ENCODE measurements at regions not wholly inside any gene's neighbourhood (a gene's known extent, or its start where the extent isn't known, plus 50 kb on each side); places are given as distances from the start of the nearest gene placed in this dataset.
"Not testable (repeated sequence)": the region's sequence is repeated elsewhere in the genome, so short reads cannot be mapped to it uniquely, and the experiment has no call there.

DNA sequence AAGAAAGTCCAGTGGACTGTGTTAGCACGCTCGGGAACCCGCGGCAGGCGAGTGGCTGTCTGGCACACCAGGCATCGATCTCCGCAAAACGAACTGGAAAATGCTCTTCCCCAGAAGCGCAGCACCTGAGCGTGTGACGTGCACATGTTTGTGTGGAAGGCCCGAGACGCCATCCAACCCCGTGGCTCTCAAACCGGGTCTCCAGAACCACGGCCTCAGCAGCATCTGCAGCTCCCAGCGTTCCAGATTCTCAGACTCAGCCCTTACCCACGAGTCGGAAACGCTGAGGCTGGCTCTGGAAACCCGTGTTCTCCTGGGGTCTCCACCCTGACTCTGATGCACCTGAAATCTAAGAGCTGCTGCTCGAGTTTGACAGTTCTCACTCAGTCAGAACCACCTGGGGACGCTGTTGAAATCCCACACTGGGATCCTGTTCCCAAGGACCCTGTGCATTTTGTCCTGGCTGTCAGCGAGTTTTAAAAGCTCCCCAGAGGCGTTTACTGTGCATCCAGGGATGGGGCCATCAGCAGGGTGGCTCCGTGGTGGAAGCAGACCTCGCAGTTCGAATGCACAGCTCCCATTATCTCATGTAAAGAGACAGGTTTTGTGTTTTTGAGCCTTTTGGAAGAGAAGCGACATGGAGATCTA, 69.0 kb downstream of the DLL1 start:
- no peak overlapping the region for H3K27ac ChIP-seq
- H3K9me3 ChIP-seq, result no peaks in the 10 kb centered on the region
- TF ChIP-seq, protein P1, sequence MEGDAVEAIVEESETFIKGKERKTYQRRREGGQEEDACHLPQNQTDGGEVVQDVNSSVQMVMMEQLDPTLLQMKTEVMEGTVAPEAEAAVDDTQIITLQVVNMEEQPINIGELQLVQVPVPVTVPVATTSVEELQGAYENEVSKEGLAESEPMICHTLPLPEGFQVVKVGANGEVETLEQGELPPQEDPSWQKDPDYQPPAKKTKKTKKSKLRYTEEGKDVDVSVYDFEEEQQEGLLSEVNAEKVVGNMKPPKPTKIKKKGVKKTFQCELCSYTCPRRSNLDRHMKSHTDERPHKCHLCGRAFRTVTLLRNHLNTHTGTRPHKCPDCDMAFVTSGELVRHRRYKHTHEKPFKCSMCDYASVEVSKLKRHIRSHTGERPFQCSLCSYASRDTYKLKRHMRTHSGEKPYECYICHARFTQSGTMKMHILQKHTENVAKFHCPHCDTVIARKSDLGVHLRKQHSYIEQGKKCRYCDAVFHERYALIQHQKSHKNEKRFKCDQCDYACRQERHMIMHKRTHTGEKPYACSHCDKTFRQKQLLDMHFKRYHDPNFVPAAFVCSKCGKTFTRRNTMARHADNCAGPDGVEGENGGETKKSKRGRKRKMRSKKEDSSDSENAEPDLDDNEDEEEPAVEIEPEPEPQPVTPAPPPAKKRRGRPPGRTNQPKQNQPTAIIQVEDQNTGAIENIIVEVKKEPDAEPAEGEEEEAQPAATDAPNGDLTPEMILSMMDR (IDR thresholded peaks at IDR 0.05), result no peak
- TF ChIP-seq POLR2A (IDR thresholded peaks at IDR 0.05), result no peak
- no peaks in the 10 kb centered on the region for H3K27me3 ChIP-seq
- DNase-seq, result peak; percentile 15
- no peaks in the 10 kb centered on the region for H3K4me1 ChIP-seq
- 65 to 69% methylated on average over 28 to 29 of the region's 29 CpGs for WGBS, 2 donors
- no peak overlapping the region for H3K4me3 ChIP-seq
- intact Hi-C loops (cut with DNase I; ENCODE audit: low total_unique reads), result no loop called here
- H3K36me3 ChIP-seq (ENCODE audit: low read depth, missing control alignments), result no peaks in the 10 kb centered on the region

DNA sequence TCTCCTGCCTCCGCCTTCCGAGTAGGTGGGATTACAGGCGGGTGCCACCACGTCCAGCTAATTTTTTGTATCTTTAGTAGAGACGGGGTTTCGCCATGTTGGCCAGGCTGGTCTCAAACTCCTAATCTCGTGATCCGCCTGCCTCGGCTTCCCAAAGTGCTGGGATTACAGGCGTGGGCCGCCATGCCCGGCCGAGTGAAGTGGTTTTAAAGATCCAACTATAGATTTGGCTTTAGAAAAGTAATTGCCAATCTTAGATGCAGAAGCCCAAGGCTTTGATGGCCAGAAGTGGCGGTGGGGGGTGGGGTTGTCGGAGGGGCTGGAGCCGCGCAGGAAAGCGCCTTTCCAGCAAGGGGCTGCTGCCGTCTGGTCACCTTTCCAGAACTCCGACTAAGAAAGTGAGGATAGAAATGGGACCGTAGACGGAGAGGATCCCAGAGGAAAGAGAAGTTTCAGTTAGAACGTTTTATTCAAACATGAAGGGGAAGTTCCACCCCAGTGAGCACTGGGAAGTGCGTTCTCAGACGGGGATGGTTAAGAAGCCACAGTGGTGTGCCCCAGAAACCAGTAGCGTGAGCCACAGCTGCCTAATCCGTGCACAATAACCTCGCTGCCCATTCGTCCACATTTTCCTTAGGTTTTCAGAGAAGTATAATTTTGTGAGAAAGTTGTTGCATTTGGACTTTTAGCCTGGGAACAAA, 69.7 kb downstream of the DLL1 start:
- H3K4me3 ChIP-seq, result no peak overlapping the region
- 66 to 80% methylated on average over 29 of the region's 29 CpGs for WGBS, 2 donors
- no peak overlapping the region for H3K27ac ChIP-seq
- H3K36me3 ChIP-seq (ENCODE audit: low read depth, missing control alignments), result no peaks in the 10 kb centered on the region
- DNase-seq, result peak; percentile 13
- H3K9me3 ChIP-seq, result no peaks in the 10 kb centered on the region
- no peaks in the 10 kb centered on the region for H3K4me1 ChIP-seq
- H3K27me3 ChIP-seq, result no peaks in the 10 kb centered on the region
- intact Hi-C loops (cut with DNase I; ENCODE audit: low total_unique reads), result no loop called here
- TF ChIP-seq POLR2A (IDR thresholded peaks at IDR 0.05), result no peak
- TF ChIP-seq, protein P1 (IDR thresholded peaks at IDR 0.05), result no peak

DNA sequence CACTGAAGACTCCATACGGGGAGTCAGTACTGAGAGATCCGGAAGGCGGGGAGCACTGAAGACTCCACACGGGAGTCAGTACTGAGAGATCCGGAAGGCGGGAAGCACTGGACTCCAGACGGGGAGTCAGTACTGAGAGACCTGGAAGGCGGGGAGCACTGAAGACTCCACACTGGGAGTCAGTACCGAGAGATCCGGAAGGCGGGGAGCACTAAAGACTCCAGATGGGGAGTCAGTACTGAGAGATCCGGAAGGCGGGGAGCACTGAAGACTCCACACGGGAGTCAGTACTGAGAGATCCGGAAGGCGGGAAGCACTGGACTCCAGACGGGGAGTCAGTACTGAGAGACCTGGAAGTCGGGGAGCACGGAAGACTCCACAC, 77.2 kb downstream of the DLL1 start:
- H3K27me3 ChIP-seq; H3K4me3 ChIP-seq; H3K36me3 ChIP-seq (ENCODE audit: low read depth, missing control alignments); H3K9me3 ChIP-seq; DNase-seq; intact Hi-C loops (cut with DNase I; ENCODE audit: low total_unique reads); H3K4me1 ChIP-seq; H3K27ac ChIP-seq: not testable (repeated sequence)
- 92 to 94% methylated on average over 17 to 18 of the region's 19 CpGs for WGBS, 2 donors

GRCh38 chr6:170212956-170213636, 77.8 kb downstream of the DLL1 start:
- peak; percentile 7 for DNase-seq
- H3K9me3 ChIP-seq, result no peaks in the 10 kb centered on the region
- no peaks in the 10 kb centered on the region for H3K27me3 ChIP-seq
- TF ChIP-seq, protein P1 (IDR thresholded peaks at IDR 0.05), result no peak
- no peak for TF ChIP-seq POLR2A (IDR thresholded peaks at IDR 0.05)
- intact Hi-C loops (cut with DNase I; ENCODE audit: low total_unique reads), result no loop called here
- H3K4me3 ChIP-seq, result no peak overlapping the region
- H3K27ac ChIP-seq, result no peak overlapping the region
- H3K4me1 ChIP-seq, result no peaks in the 10 kb centered on the region
- H3K36me3 ChIP-seq (ENCODE audit: low read depth, missing control alignments), result no peaks in the 10 kb centered on the region
- 88 to 91% methylated on average over 39 of the region's 40 CpGs for WGBS, 2 donors

GRCh38 chr6:170212051-170212756, 78.7 kb downstream of the DLL1 start:
- intact Hi-C loops (cut with DNase I; ENCODE audit: low total_unique reads), result no loop called here
- Histone ChIP-seq H3K36me3 (ENCODE audit: low read depth, missing control alignments) (no peaks in the 10 kb centered on the region), H3K9me3 (no peaks in the 10 kb centered on the region), H3K4me1 (no peaks in the 10 kb centered on the region), H3K27me3 (no peaks in the 10 kb centered on the region), H3K4me3 (no peak overlapping the region), H3K27ac (no peak overlapping the region)
- DNase-seq, result peak; percentile 9
- 94% methylated on average over 23 of the region's 23 CpGs for WGBS, 2 donors
- TF ChIP-seq, protein P1 (IDR thresholded peaks at IDR 0.05), result no peak

All from testis (tissue), 2 donors.